ENCODE measurements at regions not wholly inside any gene's neighbourhood (a gene's known extent, or its start where the extent isn't known, plus 50 kb on each side); places are given as distances from the start of the nearest gene placed in this dataset.

- peaks cover 61% of the 10 kb centered on the region for H3K4me1 Mint-ChIP-seq (ENCODE audit: low read depth)
- no peak overlapping the region for H3K4me3 Mint-ChIP-seq
- H3K36me3 Mint-ChIP-seq (ENCODE audit: low read depth), result no peaks in the 10 kb centered on the region
- H3K27ac Mint-ChIP-seq, result peak overlapping the region; percentile 77
- intact Hi-C loops (cut with micrococcal nuclease), result loop anchor here (10.0 kb wide), 1 partner anchor 59 kb away; no protein-coding TSS in a partner anchor
- H3K9me3 Mint-ChIP-seq, result no peaks in the 10 kb centered on the region
- no peaks in the 10 kb centered on the region for H3K27me3 Mint-ChIP-seq
These were observed 129.7 kb upstream of the BOD1 start for GRCh38 chr5:173746047-173746646.

- Mint-ChIP-seq H3K36me3 (ENCODE audit: low read depth) (no peaks in the 10 kb centered on the region), H3K27ac (no peak overlapping the region), H3K4me3 (no peak overlapping the region), H3K9me3 (no peaks in the 10 kb centered on the region), H3K4me1 (ENCODE audit: low read depth) (peaks cover 52% of the 10 kb centered on the region), H3K27me3 (peaks cover 3% of the 10 kb centered on the region)
- intact Hi-C loops (cut with micrococcal nuclease), result loop anchor here (10.0 kb wide), 1 partner anchor 57 kb away; no protein-coding TSS in a partner anchor
These were observed 131.4 kb upstream of the BOD1 start for GRCh38 chr5:173747876-173748275.

- intact Hi-C loops (cut with micrococcal nuclease), result no loop called here
- Mint-ChIP-seq H3K27ac (no peak overlapping the region), H3K4me3 (no peak overlapping the region), H3K9me3 (no peaks in the 10 kb centered on the region), H3K36me3 (ENCODE audit: low read depth) (no peaks in the 10 kb centered on the region), H3K4me1 (ENCODE audit: low read depth) (peaks cover 24% of the 10 kb centered on the region), H3K27me3 (peaks cover 3% of the 10 kb centered on the region)
These were observed 134.3 kb upstream of the BOD1 start for GRCh38 chr5:173750538-173751265.

- H3K9me3 Mint-ChIP-seq, result no peaks in the 10 kb centered on the region
- H3K27me3 Mint-ChIP-seq, result peaks cover 3% of the 10 kb centered on the region
- no peak overlapping the region for H3K27ac Mint-ChIP-seq
- H3K4me3 Mint-ChIP-seq, result no peak overlapping the region
- H3K36me3 Mint-ChIP-seq (ENCODE audit: low read depth), result no peaks in the 10 kb centered on the region
- H3K4me1 Mint-ChIP-seq (ENCODE audit: low read depth), result peaks cover 18% of the 10 kb centered on the region
- intact Hi-C loops (cut with micrococcal nuclease), result no loop called here
These were observed 134.8 kb upstream of the BOD1 start for GRCh38 chr5:173751266-173751600.

GRCh38 chr5:173752653-173753052, 135.5 kb upstream of the CPEB4 start:
- no peak overlapping the region for H3K4me3 Mint-ChIP-seq
- peaks cover 3% of the 10 kb centered on the region for H3K27me3 Mint-ChIP-seq
- peaks cover 16% of the 10 kb centered on the region for H3K4me1 Mint-ChIP-seq (ENCODE audit: low read depth)
- intact Hi-C loops (cut with micrococcal nuclease), result no loop called here
- H3K36me3 Mint-ChIP-seq (ENCODE audit: low read depth), result no peaks in the 10 kb centered on the region
- H3K9me3 Mint-ChIP-seq, result no peaks in the 10 kb centered on the region
- no peak overlapping the region for H3K27ac Mint-ChIP-seq

- Mint-ChIP-seq H3K27ac (no peak overlapping the region), H3K4me1 (ENCODE audit: low read depth) (peaks cover 16% of the 10 kb centered on the region), H3K9me3 (no peaks in the 10 kb centered on the region), H3K4me3 (no peak overlapping the region), H3K27me3 (peaks cover 3% of the 10 kb centered on the region), H3K36me3 (ENCODE audit: low read depth) (no peaks in the 10 kb centered on the region)
- intact Hi-C loops (cut with micrococcal nuclease), result no loop called here
These were observed 134.6 kb upstream of the CPEB4 start for GRCh38 chr5:173753307-173754168.

- Mint-ChIP-seq H3K27ac (no peak overlapping the region), H3K4me3 (no peak overlapping the region), H3K9me3 (no peaks in the 10 kb centered on the region), H3K4me1 (ENCODE audit: low read depth) (peaks cover 17% of the 10 kb centered on the region), H3K27me3 (peaks cover 3% of the 10 kb centered on the region), H3K36me3 (ENCODE audit: low read depth) (no peaks in the 10 kb centered on the region)
- intact Hi-C loops (cut with micrococcal nuclease), result no loop called here
These were observed 132.8 kb upstream of the CPEB4 start for GRCh38 chr5:173755319-173755718.

- H3K36me3 Mint-ChIP-seq (ENCODE audit: low read depth), result no peaks in the 10 kb centered on the region
- no peaks in the 10 kb centered on the region for H3K9me3 Mint-ChIP-seq
- H3K4me3 Mint-ChIP-seq, result no peak overlapping the region
- no peak overlapping the region for H3K27ac Mint-ChIP-seq
- H3K27me3 Mint-ChIP-seq, result peaks cover 5% of the 10 kb centered on the region
- intact Hi-C loops (cut with micrococcal nuclease), result no loop called here
- H3K4me1 Mint-ChIP-seq (ENCODE audit: low read depth), result peaks cover 13% of the 10 kb centered on the region
These were observed 130.5 kb upstream of the CPEB4 start for GRCh38 chr5:173757403-173758209.

- Mint-ChIP-seq H3K9me3 (no peaks in the 10 kb centered on the region), H3K36me3 (ENCODE audit: low read depth) (no peaks in the 10 kb centered on the region), H3K27me3 (peaks cover 5% of the 10 kb centered on the region), H3K4me1 (ENCODE audit: low read depth) (peaks cover 19% of the 10 kb centered on the region), H3K27ac (no peak overlapping the region), H3K4me3 (no peak overlapping the region)
- intact Hi-C loops (cut with micrococcal nuclease), result no loop called here
These were observed 129.5 kb upstream of the CPEB4 start for GRCh38 chr5:173758676-173759075.

- H3K36me3 Mint-ChIP-seq (ENCODE audit: low read depth), result no peaks in the 10 kb centered on the region
- intact Hi-C loops (cut with micrococcal nuclease), result no loop called here
- peaks cover 24% of the 10 kb centered on the region for H3K4me1 Mint-ChIP-seq (ENCODE audit: low read depth)
These were observed 128.5 kb upstream of the CPEB4 start for GRCh38 chr5:173759691-173760090.

GRCh38 chr5:173760461-173761177, 127.5 kb upstream of the CPEB4 start:
- intact Hi-C loops (cut with micrococcal nuclease), result no loop called here
- Mint-ChIP-seq H3K27ac (no peak overlapping the region), H3K4me1 (ENCODE audit: low read depth) (peaks cover 25% of the 10 kb centered on the region), H3K9me3 (no peaks in the 10 kb centered on the region), H3K27me3 (peaks cover 5% of the 10 kb centered on the region), H3K36me3 (ENCODE audit: low read depth) (no peaks in the 10 kb centered on the region), H3K4me3 (no peak overlapping the region)

More at GRCh38 chr5:173759691-173760090, 128.5 kb upstream of the CPEB4 start:
- Mint-ChIP-seq H3K4me3 (no peak overlapping the region), H3K9me3 (no peaks in the 10 kb centered on the region), H3K27ac (no peak overlapping the region), H3K27me3 (peaks cover 5% of the 10 kb centered on the region)

GRCh38 chr5:173761178-173761513, 127.0 kb upstream of the CPEB4 start:
- H3K9me3 Mint-ChIP-seq, result no peaks in the 10 kb centered on the region
- no peaks in the 10 kb centered on the region for H3K36me3 Mint-ChIP-seq (ENCODE audit: low read depth)
- intact Hi-C loops (cut with micrococcal nuclease), result no loop called here
- H3K4me1 Mint-ChIP-seq (ENCODE audit: low read depth), result peaks cover 29% of the 10 kb centered on the region
- no peak overlapping the region for H3K27ac Mint-ChIP-seq
- H3K4me3 Mint-ChIP-seq, result no peak overlapping the region
- H3K27me3 Mint-ChIP-seq, result peaks cover 5% of the 10 kb centered on the region

- Mint-ChIP-seq H3K27me3 (peaks cover 5% of the 10 kb centered on the region), H3K4me3 (no peak overlapping the region), H3K4me1 (ENCODE audit: low read depth) (peaks cover 32% of the 10 kb centered on the region), H3K36me3 (ENCODE audit: low read depth) (no peaks in the 10 kb centered on the region), H3K9me3 (no peaks in the 10 kb centered on the region), H3K27ac (no peak overlapping the region)
- intact Hi-C loops (cut with micrococcal nuclease), result no loop called here
These were observed 126.1 kb upstream of the CPEB4 start for GRCh38 chr5:173762045-173762444.

Data from dendritic cell treated with granulocyte-macrophage colony-stimulating factor and Interleukin-4, amounts not matched to agents 40 ng/mL and 50 ng/mL, for 4 days (primary cell).